Forelimb muscle (tissue), 1 donor: ENCODE measurements at regions not wholly inside any gene's neighbourhood (a gene's known extent, or its start where the extent isn't known, plus 50 kb on each side); places are given as distances from the start of the nearest gene placed in this dataset.
"Not testable (repeated sequence)": the region's sequence is repeated elsewhere in the genome, so short reads cannot be mapped to it uniquely, and the experiment has no call there.

Experiments used
- DNase-seq: peaks from one replicate; pipeline ENCODE4 v3.0.0-alpha.2; 2013; ENCODE audit warnings: low read depth

DNA sequence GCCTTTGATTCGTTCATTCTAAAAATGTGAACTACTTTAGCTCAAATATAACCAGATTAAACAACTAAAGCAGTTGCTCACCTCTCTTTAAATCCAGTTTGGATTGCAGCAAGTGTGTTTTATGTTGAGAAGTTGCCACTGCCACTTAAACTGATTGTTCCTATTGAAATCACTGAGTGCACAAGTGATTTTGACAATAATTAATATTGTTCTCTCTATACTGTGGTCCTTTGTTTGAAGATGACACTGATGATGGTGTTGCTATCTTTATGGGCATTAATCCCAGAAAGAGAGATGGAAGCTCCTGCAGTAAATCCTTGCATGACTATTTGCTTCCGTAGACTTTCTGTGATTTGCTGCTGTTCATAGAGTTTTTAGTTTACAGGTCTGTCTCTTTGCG is 251.4 kb upstream of the ZEB2 start:
- no peak for DNase-seq

- DNase-seq, result no peak
These were observed 250.8 kb upstream of the ZEB2 start for GRCh38 chr2:144770616-144771230.

- DNase-seq, result not testable (repeated sequence)
These were observed 241.0 kb upstream of the ZEB2 start for GRCh38 chr2:144760939-144761338.

DNA sequence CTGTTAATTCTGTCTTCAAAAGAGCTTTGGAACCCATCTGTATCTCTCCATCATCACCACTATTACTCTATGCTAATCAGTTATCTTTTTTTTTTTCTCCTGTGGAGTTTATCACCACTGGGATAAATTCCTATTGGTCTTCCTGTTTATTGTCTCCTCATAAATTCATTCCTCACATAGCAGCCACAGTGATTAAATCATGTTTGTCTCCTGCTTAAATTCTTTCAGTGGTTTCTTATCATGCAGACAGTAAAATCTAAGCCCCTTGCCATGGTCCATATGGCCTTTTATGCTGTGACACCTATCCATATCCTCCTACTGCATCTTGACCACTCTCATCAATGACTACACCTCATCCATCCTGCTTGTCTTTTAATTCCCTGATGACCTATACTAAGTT is 239.8 kb upstream of the ZEB2 start:
- DNase-seq, result no peak

DNA sequence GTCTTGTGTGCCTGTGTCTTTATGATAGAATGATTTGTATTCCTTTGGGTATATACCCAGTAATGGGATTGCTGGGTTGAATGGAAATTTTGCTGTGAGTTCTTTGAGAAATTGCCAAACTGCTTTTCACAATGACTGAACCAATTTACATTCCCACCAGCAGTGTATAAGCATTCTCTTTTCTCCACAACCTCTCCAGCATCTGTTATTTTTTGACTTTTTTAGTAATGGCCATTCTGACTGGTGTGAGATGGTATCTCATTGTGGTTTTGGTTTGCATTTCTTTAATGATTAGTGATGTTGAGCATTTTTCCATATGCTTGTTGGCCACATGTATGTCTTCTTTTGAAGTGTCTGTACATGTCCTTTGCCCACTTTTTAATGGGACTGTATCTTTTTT is 238.3 kb upstream of the ZEB2 start:
- not testable (repeated sequence) for DNase-seq

- no peak for DNase-seq
These were observed 233.5 kb upstream of the ZEB2 start for GRCh38 chr2:144753416-144753815.

- DNase-seq, result no peak
These were observed 231.4 kb upstream of the ZEB2 start for GRCh38 chr2:144751142-144751905.

GRCh38 chr2:144749188-144749587 is 229.3 kb upstream of the ZEB2 start:
- no peak for DNase-seq

- no peak for DNase-seq
These were observed 228.5 kb upstream of the ZEB2 start for GRCh38 chr2:144748443-144748842.

- DNase-seq, result no peak
These were observed 227.7 kb upstream of the ZEB2 start for GRCh38 chr2:144747571-144747970.

DNA sequence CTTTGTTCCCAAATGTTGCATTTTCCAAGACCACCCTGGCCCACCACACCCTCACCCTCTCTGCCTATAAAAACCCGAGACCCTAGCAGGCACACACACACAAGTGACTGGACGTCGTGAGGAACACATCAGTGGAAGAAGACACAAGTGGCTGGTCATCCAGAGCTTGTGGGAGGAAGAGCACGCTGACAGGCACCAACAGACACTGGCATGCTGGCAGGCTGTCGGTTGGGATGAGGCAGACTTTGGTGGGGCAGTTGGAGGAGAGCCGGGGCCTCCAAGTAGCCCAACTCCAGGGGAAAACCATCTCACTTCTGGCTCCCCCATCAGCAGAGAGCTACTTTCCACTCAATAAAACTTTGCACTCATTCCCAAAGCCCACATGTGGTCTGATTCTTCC is 225.5 kb upstream of the ZEB2 start:
- no peak for DNase-seq

- DNase-seq, result no peak
These were observed 218.8 kb upstream of the ZEB2 start for GRCh38 chr2:144738749-144739148.

DNA sequence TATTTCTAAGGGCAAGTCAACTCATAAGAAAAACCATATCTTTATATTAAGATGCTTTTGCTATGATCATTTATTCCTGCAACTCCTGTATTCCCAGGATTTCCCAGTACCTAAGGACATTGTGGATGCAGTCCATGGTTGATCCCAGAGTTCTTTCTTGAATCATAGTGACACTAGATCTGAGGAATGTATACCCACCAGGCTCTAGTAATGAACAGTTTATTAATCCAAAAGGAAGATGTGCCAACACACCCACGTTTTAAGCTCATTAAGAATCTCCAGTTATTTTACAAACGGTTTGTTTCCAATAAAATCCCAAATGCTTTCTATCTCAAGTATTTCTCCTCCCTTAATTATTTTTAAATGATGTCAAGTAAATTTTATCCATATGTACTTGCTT is 210.8 kb upstream of the ZEB2 start:
- no peak for DNase-seq

DNA sequence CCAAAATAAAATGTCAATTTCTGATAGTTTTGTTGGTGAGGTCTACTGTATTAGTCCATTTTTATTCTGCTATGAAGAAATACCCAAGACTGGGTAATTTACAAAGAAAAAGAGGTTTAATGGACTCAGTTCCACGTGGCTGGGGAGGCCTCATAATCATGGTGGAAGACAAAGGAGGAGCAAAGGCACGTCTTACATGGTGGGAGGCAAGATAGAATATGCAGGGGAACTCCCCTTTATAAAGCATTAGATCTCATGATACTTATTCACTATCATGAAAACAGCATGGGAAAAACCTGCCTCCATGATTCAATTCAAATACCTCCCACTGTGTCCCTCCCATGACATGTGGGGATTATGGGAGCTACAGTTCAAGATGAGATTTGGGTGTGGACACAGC is 204.5 kb upstream of the ZEB2 start:
- DNase-seq, result not testable (repeated sequence)

DNA sequence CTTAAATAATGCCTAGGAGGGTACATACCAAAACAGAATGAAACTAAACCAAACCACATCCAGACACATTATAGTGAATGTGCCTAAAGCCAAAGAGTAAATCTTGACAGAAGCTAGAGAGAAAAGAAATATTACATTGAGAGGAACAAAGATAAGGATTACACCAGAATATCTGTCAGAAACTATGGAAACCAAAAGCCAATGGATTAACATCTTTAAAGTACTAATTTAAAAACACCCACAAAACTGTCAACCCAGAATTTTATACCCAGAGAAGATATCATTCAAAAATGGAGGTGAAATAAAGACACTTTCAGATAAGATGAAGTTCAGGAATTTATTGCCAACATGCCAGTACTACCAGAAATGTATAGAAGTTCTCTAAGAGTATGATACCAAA is 198.5 kb upstream of the ZEB2 start:
- DNase-seq, result no peak

GRCh38 chr2:144715992-144716391 is 196.1 kb upstream of the ZEB2 start:
- DNase-seq, result no peak

- no peak for DNase-seq
These were observed 193.5 kb upstream of the ZEB2 start for GRCh38 chr2:144713410-144713809.

DNA sequence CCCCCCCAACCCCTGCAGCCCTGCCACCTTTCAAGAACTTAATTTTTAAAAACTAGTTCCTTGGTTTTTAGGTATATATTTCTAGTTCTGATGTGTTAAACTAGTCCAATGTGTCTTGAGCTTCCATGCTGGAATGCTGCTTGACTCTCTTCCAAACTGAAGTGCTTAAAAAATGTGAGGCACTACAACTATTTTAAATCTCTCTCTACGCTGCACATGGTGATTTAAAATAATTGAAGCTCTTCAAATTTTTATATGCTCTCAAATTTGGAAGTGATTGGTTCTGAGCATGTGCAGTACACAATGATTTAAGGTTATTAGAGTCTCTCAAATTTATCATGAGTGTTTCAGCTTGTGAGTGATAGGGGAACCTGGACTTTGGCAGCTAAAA is 192.6 kb upstream of the ZEB2 start:
- DNase-seq, result no peak

- DNase-seq, result no peak
These were observed 192.0 kb upstream of the ZEB2 start for GRCh38 chr2:144711630-144712549.

GRCh38 chr2:144711084-144711483 is 191.2 kb upstream of the ZEB2 start:
- no peak for DNase-seq

GRCh38 chr2:144708626-144709025 is 188.7 kb upstream of the ZEB2 start:
- no peak for DNase-seq

DNA sequence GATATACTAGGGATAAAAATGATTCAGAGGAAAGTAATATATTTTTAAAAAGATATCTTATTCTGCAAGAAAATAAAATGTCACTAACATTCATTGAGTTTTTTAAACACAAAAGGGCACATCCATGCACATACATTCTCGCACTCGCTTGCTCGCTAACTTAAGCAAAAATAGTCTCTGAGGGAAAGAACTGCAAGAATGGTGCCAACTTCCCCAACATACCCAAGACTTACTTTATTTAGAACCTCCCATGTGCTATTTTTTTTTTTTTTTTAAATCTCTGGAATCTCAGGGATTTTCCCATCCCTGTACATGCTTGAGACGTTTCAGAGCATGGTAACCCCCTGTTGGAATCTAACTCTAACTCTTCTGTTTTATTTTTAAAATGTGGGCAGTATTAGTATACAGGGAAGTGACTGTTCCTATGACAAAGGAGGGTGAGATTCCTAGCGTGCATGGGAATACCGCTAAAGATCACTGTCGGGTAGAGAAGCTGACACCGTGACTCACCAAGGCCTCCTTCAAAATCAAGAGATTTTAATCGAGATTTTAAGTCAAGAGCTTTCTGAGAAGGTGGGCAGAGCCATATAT is 187.9 kb upstream of the ZEB2 start:
- no peak for DNase-seq
